Esophagus squamous epithelium (tissue), 4 donors: ENCODE measurements at regions not wholly inside any gene's neighbourhood (a gene's known extent, or its start where the extent isn't known, plus 50 kb on each side); places are given as distances from the start of the nearest gene placed in this dataset.

ENCODE experiments used
- POLR2A ChIP-seq, 4 donors: fragments of 450-650 bp; IDR thresholded peaks; one replicate each; pipeline ENCODE4 v1.6.1; 2017; ENCODE audit warnings: antibody characterized with exemption in 4 of 4, mild to moderate bottlenecking in 4 of 4, moderate library complexity in 3 of 4
- TF ChIP-seq, protein P1 (sequence below), 6 experiments: fragments of 450-650 bp in 4 of 6; fragments of 200-600 bp in 2 of 6; sonication (generic) in 2 of 6; IDR thresholded peaks; one replicate each; pipeline ENCODE4 v1.5.1; 2016 to 2019; ENCODE audit warnings: antibody characterized with exemption in 6 of 6, mild to moderate bottlenecking in 4 of 6, moderate library complexity in 4 of 6

DNA sequence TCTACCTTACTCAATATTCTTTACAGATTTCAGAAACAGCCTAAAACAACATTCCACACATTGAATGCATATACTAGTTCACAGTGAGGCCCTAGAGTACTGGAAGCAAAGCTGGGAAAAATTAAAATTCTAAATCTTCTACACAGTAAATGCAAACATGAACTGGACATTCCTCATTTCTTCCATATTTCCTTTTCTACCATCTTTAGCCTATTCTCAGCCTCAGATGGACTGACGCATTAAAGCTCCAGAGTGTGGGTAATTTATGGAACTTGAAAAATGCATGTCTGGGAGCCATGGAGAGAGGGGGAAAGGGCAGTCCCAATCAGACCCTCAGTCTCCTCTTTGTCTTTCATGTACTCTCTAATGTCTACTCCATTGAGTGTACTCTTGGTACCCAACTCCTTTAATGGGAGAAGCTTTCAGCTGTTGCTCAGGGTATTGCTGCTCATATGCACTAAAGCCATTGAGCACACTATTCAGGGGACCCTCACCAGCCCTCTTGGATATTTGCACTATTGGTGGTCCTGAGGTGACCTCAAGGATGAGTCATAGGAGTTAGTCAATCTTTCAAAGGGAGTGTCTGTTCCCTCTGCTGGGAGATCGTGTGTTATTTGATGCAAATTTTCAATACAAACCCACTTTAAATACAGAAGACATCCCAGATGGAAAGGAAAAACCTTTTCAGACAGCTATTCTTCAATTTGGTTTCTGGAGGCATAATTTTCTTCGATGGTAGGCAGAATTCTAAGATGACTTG lies 83.3 kb upstream of the KCNJ15 start:
- TF ChIP-seq, protein P1, sequence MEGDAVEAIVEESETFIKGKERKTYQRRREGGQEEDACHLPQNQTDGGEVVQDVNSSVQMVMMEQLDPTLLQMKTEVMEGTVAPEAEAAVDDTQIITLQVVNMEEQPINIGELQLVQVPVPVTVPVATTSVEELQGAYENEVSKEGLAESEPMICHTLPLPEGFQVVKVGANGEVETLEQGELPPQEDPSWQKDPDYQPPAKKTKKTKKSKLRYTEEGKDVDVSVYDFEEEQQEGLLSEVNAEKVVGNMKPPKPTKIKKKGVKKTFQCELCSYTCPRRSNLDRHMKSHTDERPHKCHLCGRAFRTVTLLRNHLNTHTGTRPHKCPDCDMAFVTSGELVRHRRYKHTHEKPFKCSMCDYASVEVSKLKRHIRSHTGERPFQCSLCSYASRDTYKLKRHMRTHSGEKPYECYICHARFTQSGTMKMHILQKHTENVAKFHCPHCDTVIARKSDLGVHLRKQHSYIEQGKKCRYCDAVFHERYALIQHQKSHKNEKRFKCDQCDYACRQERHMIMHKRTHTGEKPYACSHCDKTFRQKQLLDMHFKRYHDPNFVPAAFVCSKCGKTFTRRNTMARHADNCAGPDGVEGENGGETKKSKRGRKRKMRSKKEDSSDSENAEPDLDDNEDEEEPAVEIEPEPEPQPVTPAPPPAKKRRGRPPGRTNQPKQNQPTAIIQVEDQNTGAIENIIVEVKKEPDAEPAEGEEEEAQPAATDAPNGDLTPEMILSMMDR (IDR thresholded peaks at IDR 0.05) = no peak
- no peak for TF ChIP-seq POLR2A (IDR thresholded peaks at IDR 0.05)
